GM21619 (cell line): ENCODE measurements at regions not wholly inside any gene's neighbourhood (a gene's known extent, or its start where the extent isn't known, plus 50 kb on each side); places are given as distances from the start of the nearest gene placed in this dataset.

Experiments
- ATAC-seq: cut with Tn5 transposase; IDR thresholded peaks from one replicate; pipeline ENCODE4 v1.9.1; 2021; ENCODE audit not compliant: unreplicated experiment

- ATAC-seq, result no peak
These were observed 290.1 kb upstream of the TSHZ3 start for GRCh38 chr19:31639306-31639705.

GRCh38 chr19:31641591-31641990 is 292.4 kb upstream of the TSHZ3 start:
- ATAC-seq, result no peak

- no peak for ATAC-seq
These were observed 299.1 kb upstream of the TSHZ3 start for GRCh38 chr19:31648347-31648746.

- ATAC-seq, result no peak
These were observed 307.3 kb upstream of the TSHZ3 start for GRCh38 chr19:31656507-31656906.

- no peak for ATAC-seq
These were observed 310.0 kb upstream of the TSHZ3 start for GRCh38 chr19:31658993-31659896.

- no peak for ATAC-seq
These were observed 310.6 kb upstream of the TSHZ3 start for GRCh38 chr19:31659897-31660210.

GRCh38 chr19:31664096-31664495 is 314.9 kb upstream of the TSHZ3 start:
- ATAC-seq, result no peak

GRCh38 chr19:31664997-31665396 is 315.8 kb upstream of the TSHZ3 start:
- no peak for ATAC-seq

GRCh38 chr19:31666126-31666525 is 316.9 kb upstream of the TSHZ3 start:
- ATAC-seq, result no peak

- ATAC-seq, result no peak
These were observed 317.9 kb upstream of the TSHZ3 start for GRCh38 chr19:31667106-31667505.

GRCh38 chr19:31668921-31669320 is 319.7 kb upstream of the TSHZ3 start:
- no peak for ATAC-seq

GRCh38 chr19:31670931-31671330 is 321.7 kb upstream of the TSHZ3 start:
- ATAC-seq, result no peak

- no peak for ATAC-seq
These were observed 322.3 kb upstream of the TSHZ3 start for GRCh38 chr19:31671411-31672035.

GRCh38 chr19:31674503-31675192 is 325.4 kb upstream of the TSHZ3 start:
- no peak for ATAC-seq

- no peak for ATAC-seq
These were observed 326.1 kb upstream of the TSHZ3 start for GRCh38 chr19:31675193-31675913.

GRCh38 chr19:31676271-31677004 is 327.2 kb upstream of the TSHZ3 start:
- no peak for ATAC-seq

- ATAC-seq, result no peak
These were observed 329.2 kb upstream of the TSHZ3 start for GRCh38 chr19:31678421-31678820.

GRCh38 chr19:31681121-31681520 is 331.9 kb upstream of the TSHZ3 start:
- no peak for ATAC-seq

- ATAC-seq, result no peak
These were observed 344.1 kb upstream of the TSHZ3 start for GRCh38 chr19:31693131-31693932.

GRCh38 chr19:31693933-31694269 is 344.7 kb upstream of the TSHZ3 start:
- no peak for ATAC-seq
